ENCODE measurements at regions not wholly inside any gene's neighbourhood (a gene's known extent, or its start where the extent isn't known, plus 50 kb on each side); places are given as distances from the start of the nearest gene placed in this dataset.

- no peak for DNase-seq (ENCODE audit: low read depth in 2 of 2)
Observed at GRCh38 chr5:124647352-124647751, 99.1 kb downstream of the ZNF608 start.

- DNase-seq (ENCODE audit: low read depth in 2 of 2) = no peak
Observed at GRCh38 chr5:124645396-124645795, 101.0 kb downstream of the ZNF608 start.

- no peak for DNase-seq (ENCODE audit: low read depth in 2 of 2)
Observed at GRCh38 chr5:124644582-124644981, 101.9 kb downstream of the ZNF608 start.

- peak in 1 of 2 donors; percentile 42 for DNase-seq (ENCODE audit: low read depth in 2 of 2)
Observed at GRCh38 chr5:124644138-124644537, 102.3 kb downstream of the ZNF608 start.

GRCh38 chr5:124643336-124643735 lies 103.1 kb downstream of the ZNF608 start:
- DNase-seq (ENCODE audit: low read depth in 2 of 2) = no peak

- no peak for DNase-seq (ENCODE audit: low read depth in 2 of 2)
Observed at GRCh38 chr5:124642151-124642550, 104.3 kb downstream of the ZNF608 start.

- DNase-seq (ENCODE audit: low read depth in 2 of 2) = peak in 1 of 2 donors; percentile 62
Observed at GRCh38 chr5:124641154-124641792, 105.2 kb downstream of the ZNF608 start.

- no peak for DNase-seq (ENCODE audit: low read depth in 2 of 2)
Observed at GRCh38 chr5:124639095-124639665, 107.3 kb downstream of the ZNF608 start.

- DNase-seq (ENCODE audit: low read depth in 2 of 2) = no peak
Observed at GRCh38 chr5:124637011-124637410, 109.4 kb downstream of the ZNF608 start.

GRCh38 chr5:124634741-124635323 lies 111.6 kb downstream of the ZNF608 start:
- DNase-seq (ENCODE audit: low read depth in 2 of 2) = peak in 1 of 2 donors; percentile 54

- DNase-seq (ENCODE audit: low read depth in 2 of 2) = peak in 1 of 2 donors; percentile 12
Observed at GRCh38 chr5:124634228-124634739, 112.2 kb downstream of the ZNF608 start.

GRCh38 chr5:124633209-124633608 lies 113.2 kb downstream of the ZNF608 start:
- no peak for DNase-seq (ENCODE audit: low read depth in 2 of 2)

- no peak for DNase-seq (ENCODE audit: low read depth in 2 of 2)
Observed at GRCh38 chr5:124631874-124632550, 114.4 kb downstream of the ZNF608 start.

GRCh38 chr5:124630767-124631704 lies 115.4 kb downstream of the ZNF608 start:
- no peak for DNase-seq (ENCODE audit: low read depth in 2 of 2)

- DNase-seq (ENCODE audit: low read depth in 2 of 2) = peak; percentile 73 to 86
Observed at GRCh38 chr5:124628721-124629596, 117.5 kb downstream of the ZNF608 start.

- DNase-seq (ENCODE audit: low read depth in 2 of 2) = no peak
Observed at GRCh38 chr5:124627815-124628595, 118.4 kb downstream of the ZNF608 start.

GRCh38 chr5:124626053-124626452 lies 120.4 kb downstream of the ZNF608 start:
- DNase-seq (ENCODE audit: low read depth in 2 of 2) = no peak

- no peak for DNase-seq (ENCODE audit: low read depth in 2 of 2)
Observed at GRCh38 chr5:124623265-124623664, 123.2 kb downstream of the ZNF608 start.

- no peak for DNase-seq (ENCODE audit: low read depth in 2 of 2)
Observed at GRCh38 chr5:124622851-124623250, 123.6 kb downstream of the ZNF608 start.

Data from lung microvascular endothelial cell (primary cell).